ENCODE measurements at regions not wholly inside any gene's neighbourhood (a gene's known extent, or its start where the extent isn't known, plus 50 kb on each side); places are given as distances from the start of the nearest gene placed in this dataset.

DNA sequence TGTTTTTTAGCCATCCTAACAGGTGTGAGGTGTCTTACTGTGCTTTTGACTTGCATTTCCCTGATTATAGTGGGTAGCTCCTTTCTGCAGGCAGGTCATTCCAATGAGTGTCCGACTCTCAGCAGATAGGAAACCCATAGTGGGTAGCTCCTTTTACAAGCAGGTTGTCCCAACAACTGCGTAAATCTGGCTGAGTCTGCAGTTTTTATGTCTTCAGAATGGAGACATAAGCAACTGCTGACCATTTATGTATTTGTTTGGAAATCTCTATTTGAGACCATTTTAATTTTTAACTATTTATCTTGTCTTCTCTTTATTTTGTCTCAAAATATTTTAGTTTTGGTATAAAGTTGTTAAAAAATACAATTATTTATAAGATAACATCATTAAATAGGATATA is 839.4 kb downstream of the SLITRK6 start:
- TF ChIP-seq, protein P1, sequence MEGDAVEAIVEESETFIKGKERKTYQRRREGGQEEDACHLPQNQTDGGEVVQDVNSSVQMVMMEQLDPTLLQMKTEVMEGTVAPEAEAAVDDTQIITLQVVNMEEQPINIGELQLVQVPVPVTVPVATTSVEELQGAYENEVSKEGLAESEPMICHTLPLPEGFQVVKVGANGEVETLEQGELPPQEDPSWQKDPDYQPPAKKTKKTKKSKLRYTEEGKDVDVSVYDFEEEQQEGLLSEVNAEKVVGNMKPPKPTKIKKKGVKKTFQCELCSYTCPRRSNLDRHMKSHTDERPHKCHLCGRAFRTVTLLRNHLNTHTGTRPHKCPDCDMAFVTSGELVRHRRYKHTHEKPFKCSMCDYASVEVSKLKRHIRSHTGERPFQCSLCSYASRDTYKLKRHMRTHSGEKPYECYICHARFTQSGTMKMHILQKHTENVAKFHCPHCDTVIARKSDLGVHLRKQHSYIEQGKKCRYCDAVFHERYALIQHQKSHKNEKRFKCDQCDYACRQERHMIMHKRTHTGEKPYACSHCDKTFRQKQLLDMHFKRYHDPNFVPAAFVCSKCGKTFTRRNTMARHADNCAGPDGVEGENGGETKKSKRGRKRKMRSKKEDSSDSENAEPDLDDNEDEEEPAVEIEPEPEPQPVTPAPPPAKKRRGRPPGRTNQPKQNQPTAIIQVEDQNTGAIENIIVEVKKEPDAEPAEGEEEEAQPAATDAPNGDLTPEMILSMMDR (IDR thresholded peaks at IDR 0.05) = no peak
- ATAC-seq (ENCODE audit: low FRiP score) = no peak
- no peak for DNase-seq (ENCODE audit: low spot score)

DNA sequence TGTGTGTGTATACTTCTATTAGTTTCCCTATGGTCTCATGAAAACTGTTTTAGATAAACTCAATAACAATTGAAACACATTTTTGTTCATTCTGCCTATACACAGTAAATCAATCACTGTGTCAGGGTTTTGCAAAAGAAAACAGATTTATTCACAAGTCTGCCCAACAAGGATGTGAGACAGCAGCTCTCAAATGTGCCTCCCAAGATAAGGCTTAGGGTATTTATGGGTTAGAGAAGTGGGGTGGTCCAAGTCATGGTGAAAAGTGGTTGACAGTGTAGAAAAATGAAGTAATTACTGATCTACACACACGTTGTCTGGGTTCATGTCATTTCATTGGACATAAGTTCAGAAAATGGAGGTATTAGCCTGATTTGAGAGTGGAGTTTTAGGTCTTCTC is 844.6 kb downstream of the SLITRK6 start:
- ATAC-seq (ENCODE audit: low FRiP score) (no peak), DNase-seq (ENCODE audit: low spot score) (no peak)
- TF ChIP-seq, protein P1 (IDR thresholded peaks at IDR 0.05) = no peak

DNA sequence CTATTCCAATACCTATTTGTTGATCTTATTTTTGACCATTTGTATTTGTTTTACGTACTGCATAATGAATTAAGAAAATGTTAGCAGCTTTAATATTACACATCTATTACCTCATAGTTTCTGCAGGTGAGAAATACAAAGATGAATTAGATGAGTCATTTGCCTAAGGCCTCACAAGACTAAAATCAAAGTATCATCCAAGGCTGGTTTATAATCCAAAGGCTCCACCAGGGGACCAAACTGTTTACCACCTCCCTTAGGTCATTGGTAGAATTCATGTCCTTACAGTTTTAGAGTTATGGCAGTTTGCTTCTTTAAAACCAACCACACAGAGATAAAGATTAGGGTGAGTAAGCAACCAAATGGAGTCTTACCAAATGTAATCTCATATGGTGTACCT is 848.1 kb downstream of the SLITRK6 start:
- ATAC-seq (ENCODE audit: low FRiP score) (no peak), DNase-seq (ENCODE audit: low spot score) (no peak)
- TF ChIP-seq, protein P1 (IDR thresholded peaks at IDR 0.05) = no peak

DNA sequence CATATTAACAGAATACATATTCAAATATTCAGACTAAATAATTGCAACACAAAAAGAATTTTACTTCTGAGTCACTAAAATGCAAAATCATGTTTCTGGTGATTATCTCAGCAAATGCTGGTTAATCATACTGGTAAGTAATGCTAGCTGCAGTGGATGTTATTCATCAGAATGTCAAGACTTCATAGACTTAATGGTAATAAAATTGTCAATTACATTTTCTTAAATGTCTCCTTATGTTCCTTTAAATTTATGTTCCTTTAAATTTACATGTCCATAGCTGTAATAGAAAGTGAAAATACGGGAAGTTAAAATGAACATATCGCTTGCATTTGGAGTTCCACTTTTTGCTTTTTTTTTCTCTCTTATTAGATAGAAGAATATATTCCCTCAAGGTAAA is 853.0 kb downstream of the SLITRK6 start:
- TF ChIP-seq, protein P1 (IDR thresholded peaks at IDR 0.05) = no peak
- ATAC-seq (ENCODE audit: low FRiP score) (no peak), DNase-seq (ENCODE audit: low spot score) (no peak)

DNA sequence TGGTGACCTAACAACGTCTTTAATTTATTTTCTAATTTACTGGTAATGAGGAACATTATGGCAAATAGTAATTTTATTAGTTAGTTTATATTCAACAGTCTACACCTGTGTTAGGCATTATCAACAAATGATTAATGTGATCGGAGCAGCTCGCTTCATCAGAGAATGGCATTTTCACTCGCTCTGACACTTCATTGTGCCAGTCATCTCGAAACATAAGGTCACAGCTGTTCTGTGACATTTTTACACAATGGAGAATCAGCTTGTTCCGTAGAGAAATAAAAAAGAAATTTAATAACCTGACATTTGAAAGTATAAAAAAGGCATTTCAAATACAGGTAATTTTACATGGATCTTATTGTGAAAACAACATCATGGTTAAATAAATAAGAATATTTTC is 858.4 kb downstream of the SLITRK6 start:
- ATAC-seq (ENCODE audit: low FRiP score) (no peak), DNase-seq (ENCODE audit: low spot score) (no peak)
- TF ChIP-seq, protein P1 (IDR thresholded peaks at IDR 0.05) = no peak

DNA sequence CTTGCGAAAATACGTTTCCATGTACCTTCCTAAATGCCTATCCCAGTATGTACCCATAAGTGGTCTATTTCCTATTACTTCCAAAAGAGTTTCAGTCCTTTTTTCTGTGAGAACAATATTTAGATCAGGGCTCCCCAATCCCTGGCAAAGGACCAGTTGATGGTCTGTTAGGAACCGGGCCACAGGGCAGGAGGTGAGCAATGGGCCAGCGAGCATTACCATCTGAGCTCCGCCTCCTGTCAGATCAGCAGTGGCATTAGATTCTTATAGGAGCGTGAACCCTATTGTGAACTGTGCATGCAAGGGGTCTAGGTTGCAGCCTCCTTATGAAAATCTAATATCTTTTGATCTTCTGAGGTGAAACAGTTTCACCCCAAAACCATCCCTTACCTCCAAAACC is 859.1 kb downstream of the SLITRK6 start:
- DNase-seq (ENCODE audit: low spot score) (no peak), ATAC-seq (ENCODE audit: low FRiP score) (no peak)
- TF ChIP-seq, protein P1 (IDR thresholded peaks at IDR 0.05) = no peak

DNA sequence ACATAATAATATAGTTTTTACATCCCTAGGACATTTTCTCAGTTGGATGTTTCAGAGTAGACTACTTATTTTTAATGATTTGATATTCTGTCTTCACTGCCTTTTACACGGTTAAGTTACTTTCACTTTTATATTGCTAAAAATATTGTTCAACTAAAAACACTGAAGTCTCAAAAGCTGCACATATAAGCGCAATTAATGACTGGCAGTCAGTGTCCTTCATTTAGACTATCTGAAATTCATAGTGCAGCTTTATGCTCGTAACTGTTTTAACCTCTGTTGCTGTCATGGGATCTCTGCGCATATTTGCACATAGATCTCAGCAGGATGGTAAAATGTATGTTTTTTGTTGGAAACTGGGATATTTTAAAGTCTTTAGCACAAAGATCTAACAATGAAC is 864.3 kb downstream of the SLITRK6 start:
- no peak for ATAC-seq (ENCODE audit: low FRiP score)
- TF ChIP-seq, protein P1 (IDR thresholded peaks at IDR 0.05) = no peak
- DNase-seq (ENCODE audit: low spot score) = no peak

All from omental fat pad (tissue), 3 donors.